ENCODE measurements at regions not wholly inside any gene's neighbourhood (a gene's known extent, or its start where the extent isn't known, plus 50 kb on each side); places are given as distances from the start of the nearest gene placed in this dataset.
A peak's percentile ranks its signal among the peaks of the same experiment; 100 is the strongest.

DNA sequence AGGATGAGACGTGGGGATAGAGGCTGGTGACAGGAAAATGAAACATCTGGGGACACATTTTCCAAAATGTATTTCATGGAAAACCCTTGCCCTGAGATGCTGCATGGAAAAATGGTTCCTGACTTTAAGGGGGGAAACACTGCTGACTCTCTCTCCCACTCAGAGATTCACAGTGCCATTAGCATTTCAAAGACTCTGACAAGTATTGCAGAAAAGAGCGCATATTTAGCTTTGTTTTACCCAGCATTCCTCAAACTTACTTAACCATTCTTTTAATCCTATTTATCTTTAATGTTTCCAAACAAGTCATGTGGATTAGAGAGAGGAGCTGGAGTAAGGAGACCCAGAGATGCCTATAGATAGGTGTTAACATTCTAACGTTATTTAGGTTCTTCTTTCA, 141.8 kb upstream of the DYRK2 start:
- FAIRE-seq = no peak

- no peak for FAIRE-seq
These were observed 139.7 kb upstream of the DYRK2 start for GRCh38 chr12:67508830-67509229.

- FAIRE-seq = no peak
These were observed 138.7 kb upstream of the DYRK2 start for GRCh38 chr12:67509666-67510386.

GRCh38 chr12:67512061-67512460, 136.5 kb upstream of the DYRK2 start:
- no peak for FAIRE-seq

GRCh38 chr12:67514502-67514901, 134.0 kb upstream of the DYRK2 start:
- no peak for FAIRE-seq

- no peak for FAIRE-seq
These were observed 132.7 kb upstream of the DYRK2 start for GRCh38 chr12:67515679-67516340.

DNA sequence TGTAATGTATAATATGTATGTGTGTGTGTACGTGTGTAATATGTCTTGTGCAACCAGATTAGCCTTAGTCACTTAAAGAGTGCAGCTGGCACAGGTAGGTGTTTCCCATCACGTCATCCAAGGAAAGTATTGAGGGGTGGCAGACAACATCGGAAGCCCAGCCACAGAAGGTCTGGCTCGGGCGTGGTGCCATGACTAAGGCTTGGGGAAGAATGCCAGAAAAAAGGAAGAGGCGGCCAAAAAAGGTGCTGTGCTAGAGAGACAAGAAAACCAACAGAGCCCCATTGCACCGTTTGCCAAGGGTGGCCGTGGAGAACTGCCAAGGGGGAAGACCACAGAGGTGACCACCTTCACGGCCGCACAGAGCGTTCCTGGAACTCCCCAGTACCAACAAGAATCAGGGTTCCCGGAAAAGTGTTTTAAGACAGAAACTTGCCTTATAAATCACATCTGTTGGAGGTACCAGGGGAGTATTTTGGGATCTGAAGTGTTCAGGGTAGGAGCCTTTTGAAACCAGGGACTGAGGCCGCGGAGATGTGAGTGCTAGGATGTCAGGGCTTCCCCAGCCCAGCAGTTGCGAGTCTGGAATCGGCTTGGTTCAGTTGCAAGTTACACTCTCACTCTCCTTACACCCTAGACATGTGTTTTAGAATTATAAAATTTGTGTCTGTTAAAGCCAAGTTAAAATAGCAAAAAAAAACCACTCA, 131.2 kb upstream of the DYRK2 start:
- no peak for FAIRE-seq

GRCh38 chr12:67519484-67520433, 128.8 kb upstream of the DYRK2 start:
- FAIRE-seq = no peak

GRCh38 chr12:67520606-67521005, 127.9 kb upstream of the DYRK2 start:
- FAIRE-seq = no peak

DNA sequence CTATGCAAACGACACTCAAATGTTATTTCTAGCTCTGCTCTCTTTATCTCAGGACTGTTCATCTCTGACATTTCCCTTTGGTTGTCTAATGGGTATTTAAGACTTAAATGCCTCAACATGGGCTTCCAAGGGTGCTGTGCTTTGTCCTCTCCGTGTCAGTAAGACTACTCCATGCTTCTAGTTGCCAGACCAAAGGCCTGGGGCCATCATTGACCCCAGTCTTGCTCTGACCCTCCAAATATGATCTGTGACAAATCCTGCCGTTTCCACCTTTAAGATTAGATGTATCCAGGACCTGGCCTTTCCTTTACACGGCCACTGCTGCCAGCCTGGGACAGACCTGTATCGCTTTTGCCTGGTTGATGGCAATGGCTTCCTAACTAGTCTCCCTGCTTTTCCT, 126.3 kb upstream of the DYRK2 start:
- FAIRE-seq = no peak

DNA sequence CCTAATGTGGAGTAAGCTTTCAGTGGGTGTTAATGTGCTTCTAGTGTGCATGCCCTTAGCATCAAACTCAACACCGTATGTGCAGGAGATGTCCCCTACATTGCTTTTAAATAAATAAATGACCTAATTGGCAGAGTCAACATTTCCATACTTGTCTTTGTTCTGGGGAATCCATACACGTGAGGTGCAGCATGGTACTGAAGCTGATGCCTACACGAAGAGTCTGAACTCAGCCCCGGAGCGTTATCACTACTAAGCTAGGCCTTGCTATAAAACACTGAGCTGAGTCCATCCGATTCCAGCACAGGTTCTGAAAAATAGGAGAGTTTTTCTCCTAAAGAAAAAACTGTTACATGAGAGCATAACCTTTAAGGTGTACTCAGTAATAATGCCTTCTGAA, 125.0 kb upstream of the DYRK2 start:
- FAIRE-seq = peak; percentile 85

GRCh38 chr12:67524861-67525616, 123.5 kb upstream of the DYRK2 start:
- no peak for FAIRE-seq

DNA sequence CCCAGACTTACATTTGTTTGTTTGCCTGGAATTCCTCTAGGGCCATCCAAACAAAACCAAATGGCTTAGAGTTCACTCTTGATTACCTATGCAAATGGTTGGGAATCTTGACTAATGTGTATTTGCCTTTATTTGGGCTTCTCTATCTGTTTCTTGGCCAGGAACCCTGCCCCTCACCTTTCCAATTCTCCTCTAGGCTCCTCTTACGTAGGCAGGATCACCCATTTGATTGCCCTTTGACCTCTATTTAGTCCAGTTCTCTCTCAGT, 123.0 kb upstream of the DYRK2 start:
- FAIRE-seq = no peak

GRCh38 chr12:67526129-67526528, 122.4 kb upstream of the DYRK2 start:
- no peak for FAIRE-seq

DNA sequence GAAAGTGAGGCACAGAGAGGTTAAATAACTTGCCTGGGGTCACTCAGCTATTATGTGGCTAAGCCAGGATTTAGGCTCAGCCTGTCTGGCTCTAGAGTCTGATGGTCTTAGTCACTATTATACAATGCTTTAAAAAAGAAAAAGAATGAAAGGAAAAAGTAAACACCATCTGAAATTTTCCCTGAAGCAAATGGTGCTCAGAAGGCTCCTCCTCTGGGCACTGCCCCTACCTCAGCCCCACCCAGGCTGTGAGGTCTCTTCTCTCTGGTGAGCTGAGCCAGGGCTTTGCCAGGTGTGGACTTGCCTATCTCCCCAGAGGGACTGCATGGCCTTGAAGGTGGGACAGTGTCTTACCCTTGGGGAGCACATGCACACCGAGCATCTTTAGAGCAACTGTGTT, 117.5 kb upstream of the DYRK2 start:
- FAIRE-seq = no peak

GRCh38 chr12:67531501-67531900, 117.0 kb upstream of the DYRK2 start:
- FAIRE-seq = no peak

DNA sequence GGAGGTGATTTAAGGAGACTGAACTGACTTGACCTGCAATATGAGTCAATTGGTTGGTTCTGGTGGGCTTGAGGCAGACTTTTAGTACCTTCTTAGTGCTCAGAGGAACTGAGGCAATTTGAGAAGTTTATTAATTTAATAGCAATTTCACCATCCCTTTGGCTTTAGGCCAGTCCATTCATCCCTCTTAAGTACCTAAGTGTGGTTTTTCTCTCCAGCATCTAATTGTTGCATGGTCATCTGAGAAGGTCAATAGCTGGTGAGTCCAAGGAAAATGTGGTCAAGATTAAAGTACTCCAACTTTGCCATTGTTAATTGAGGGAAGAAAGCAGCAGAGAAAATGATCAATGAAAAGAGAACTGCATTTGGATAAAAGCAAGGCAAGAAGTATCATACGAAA, 115.4 kb upstream of the DYRK2 start:
- no peak for FAIRE-seq

GRCh38 chr12:67534046-67534445, 114.5 kb upstream of the DYRK2 start:
- FAIRE-seq = no peak

DNA sequence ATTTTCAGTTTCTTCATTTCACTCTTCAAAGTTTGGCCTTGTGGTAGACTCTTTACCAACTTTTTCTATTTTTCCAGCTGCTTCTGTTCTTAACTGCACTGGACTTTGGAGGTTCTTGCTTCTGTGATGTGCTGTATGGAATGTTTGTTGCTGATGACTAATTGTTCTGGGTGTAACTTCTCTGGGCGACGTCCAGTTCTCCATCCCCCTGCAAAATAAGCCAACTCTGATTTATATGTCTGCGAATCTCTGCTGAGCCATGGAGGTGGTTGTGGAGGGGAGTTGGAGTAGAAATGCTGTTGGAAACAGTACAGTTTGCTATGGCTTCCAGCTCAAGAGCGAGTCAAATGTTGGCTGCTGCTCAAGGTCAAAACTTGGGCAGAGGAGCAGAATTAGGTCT, 113.9 kb upstream of the DYRK2 start:
- FAIRE-seq = no peak

DNA sequence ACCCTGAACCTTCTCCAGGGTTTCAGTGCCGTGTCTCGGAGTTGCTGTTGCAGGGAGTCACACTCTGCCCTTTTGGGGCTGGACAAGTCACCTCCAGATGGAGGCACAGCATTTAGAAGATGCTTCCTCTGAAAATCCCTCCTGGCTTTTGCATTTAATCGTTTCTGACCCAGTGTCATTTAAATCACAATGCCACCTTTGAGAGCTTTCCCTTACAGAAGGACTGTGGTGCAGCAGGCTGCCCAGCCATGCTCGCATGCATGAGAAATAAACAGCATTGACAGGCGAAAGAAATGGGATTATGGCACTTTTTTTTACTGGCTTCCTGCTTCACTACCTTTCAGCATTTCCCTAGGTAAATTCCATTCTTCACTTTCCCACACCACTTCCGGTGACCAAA, 113.4 kb upstream of the DYRK2 start:
- no peak for FAIRE-seq

DNA sequence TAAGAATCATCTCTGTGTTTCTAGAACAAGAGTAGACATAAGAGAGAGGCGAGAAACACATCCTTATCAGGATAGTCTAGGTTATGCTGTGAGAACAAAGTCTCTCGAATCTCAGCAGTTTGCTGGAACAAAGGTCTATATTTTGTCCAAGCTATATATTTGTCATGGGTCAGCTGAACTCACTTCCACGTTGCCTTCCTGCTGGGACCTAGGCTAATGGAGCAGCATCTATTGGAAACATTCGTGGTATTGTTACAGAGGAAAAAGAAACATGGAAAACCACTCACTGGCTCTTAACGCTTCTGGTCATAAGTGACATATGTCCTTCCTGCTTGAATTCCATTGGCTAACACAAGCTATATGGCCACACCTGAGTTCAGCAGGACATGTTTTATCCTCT, 112.6 kb upstream of the DYRK2 start:
- FAIRE-seq = no peak

GRCh38 chr12:67539329-67539728, 109.2 kb upstream of the DYRK2 start:
- FAIRE-seq = no peak

DNA sequence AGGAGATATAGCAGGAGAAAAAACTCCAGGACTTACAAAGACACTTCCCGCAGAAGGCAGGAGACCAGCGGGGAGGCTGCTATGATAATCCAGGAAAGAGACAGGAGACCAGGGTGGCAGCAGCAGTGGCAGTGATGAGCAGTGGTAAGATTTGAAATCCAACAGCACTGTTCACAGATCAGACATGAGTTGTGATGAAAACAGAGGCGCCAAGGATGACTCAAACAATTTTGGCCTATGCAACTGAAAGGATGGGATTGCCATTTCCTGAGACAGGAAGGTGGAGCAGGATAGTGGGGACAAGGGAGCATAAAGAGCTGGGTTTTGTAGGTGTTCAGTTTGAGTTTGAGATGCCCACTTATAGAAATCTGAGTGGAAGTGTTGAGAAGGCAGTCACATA, 108.6 kb upstream of the DYRK2 start:
- FAIRE-seq = no peak
